ENCODE measurements at regions not wholly inside any gene's neighbourhood (a gene's known extent, or its start where the extent isn't known, plus 50 kb on each side); places are given as distances from the start of the nearest gene placed in this dataset.

DNA sequence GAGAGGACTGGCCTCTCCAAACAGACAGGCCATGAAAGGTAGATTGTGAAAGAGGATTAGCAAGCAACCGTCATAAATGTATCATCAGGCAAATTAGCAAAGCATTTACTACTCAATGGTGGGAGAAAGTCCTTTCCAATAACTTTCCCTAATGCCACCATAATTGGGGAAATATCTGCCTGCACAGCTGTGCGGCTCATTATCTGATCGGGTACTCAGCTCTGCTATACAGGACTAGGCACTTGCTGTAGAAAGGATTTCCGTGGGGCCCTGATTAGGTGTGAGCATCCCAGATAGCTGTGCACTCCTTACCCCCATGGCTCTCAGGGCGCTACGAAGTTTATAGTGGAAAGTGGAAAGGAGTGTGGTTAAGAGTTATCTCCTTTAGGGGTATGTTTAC is 309.7 kb upstream of the PLET1 start:
- DNase-seq (ENCODE audit: low spot score) (no peak), ATAC-seq (ENCODE audit: low FRiP score) (no peak)
- TF ChIP-seq, protein P1, sequence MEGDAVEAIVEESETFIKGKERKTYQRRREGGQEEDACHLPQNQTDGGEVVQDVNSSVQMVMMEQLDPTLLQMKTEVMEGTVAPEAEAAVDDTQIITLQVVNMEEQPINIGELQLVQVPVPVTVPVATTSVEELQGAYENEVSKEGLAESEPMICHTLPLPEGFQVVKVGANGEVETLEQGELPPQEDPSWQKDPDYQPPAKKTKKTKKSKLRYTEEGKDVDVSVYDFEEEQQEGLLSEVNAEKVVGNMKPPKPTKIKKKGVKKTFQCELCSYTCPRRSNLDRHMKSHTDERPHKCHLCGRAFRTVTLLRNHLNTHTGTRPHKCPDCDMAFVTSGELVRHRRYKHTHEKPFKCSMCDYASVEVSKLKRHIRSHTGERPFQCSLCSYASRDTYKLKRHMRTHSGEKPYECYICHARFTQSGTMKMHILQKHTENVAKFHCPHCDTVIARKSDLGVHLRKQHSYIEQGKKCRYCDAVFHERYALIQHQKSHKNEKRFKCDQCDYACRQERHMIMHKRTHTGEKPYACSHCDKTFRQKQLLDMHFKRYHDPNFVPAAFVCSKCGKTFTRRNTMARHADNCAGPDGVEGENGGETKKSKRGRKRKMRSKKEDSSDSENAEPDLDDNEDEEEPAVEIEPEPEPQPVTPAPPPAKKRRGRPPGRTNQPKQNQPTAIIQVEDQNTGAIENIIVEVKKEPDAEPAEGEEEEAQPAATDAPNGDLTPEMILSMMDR (IDR thresholded peaks at IDR 0.05) = no peak

DNA sequence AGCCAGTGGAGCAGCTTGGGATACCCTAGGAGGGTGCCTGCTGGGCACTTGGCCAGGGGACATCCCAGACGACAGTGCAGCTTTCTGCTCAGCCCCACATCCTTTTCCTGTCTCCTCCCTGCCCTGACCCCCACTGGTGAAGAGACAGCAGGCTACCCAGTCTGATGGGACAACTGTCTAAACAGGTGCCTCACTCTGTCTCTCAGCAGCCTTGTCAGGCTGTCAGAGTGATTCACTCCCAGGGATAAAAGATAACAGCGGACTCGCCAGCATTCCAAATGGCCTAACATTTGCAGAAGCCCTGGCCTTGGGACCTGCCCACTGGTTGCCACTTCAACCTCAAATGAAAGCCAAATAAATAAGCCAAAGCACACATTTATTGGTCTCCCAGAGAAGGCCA is 318.6 kb upstream of the PLET1 start:
- no peak for DNase-seq (ENCODE audit: low spot score)
- TF ChIP-seq, protein P1 (IDR thresholded peaks at IDR 0.05) = no peak
- no peak for ATAC-seq (ENCODE audit: low FRiP score)

DNA sequence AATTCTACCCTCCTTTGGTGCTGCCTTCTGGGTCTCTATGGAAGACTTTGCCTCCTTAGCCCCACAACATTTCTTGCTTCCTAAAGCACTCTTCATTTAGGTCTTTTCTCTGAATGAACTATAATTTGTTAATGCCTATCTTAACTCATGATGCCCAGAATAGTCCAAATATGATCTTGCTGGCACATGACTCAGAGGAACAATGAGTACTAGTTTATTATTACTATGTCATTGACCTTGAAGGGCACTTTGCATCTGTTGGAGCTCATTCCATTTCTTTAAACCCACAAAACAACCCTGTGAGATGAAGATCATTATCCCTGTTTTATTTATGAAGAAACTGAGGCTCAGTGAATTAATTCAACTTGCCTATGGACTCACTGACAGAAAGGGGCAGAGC is 320.2 kb upstream of the PLET1 start:
- TF ChIP-seq, protein P1 (IDR thresholded peaks at IDR 0.05) = no peak
- no peak for DNase-seq (ENCODE audit: low spot score)
- no peak for ATAC-seq (ENCODE audit: low FRiP score)

DNA sequence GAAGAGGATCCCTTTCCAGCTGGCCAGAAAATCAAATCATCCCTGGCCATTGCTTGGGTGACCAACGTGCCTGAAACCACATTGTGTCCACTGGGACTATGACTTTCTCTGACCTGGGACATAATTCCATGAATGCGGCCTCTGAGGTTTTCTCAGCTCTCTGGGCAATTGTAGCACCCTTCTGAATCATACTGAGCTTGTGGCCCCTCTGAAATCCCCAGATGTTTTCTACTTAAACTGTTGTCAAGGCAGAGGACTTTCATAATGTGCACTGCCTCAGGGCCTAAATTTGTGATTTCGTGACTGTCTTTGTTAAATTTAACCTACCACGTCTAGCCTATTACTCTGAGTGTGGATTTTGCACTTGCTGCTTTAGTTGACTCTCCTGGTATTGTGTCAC is 321.1 kb upstream of the PLET1 start:
- TF ChIP-seq, protein P1 (IDR thresholded peaks at IDR 0.05) = no peak
- ATAC-seq (ENCODE audit: low FRiP score) = no peak
- no peak for DNase-seq (ENCODE audit: low spot score)

DNA sequence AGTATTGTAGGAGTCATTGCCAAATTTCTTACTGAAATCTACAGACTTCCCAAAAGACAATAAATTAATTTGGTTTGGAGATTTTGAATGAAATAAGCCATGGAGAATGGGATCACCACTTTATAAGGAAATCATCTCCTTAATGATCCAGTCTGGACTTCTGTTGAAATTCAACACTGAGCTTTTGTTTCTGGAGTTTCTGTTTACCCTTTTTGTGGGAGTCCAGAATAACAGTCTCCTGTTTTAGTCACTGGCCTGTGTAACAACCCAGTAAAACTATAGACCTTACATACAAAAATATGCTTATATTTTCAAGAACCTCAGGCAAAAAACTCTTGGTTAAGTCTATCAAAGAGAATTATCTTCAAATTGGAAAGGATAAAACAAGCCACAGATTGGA is 321.7 kb upstream of the PLET1 start:
- no peak for DNase-seq (ENCODE audit: low spot score)
- TF ChIP-seq, protein P1 (IDR thresholded peaks at IDR 0.05) = no peak
- no peak for ATAC-seq (ENCODE audit: low FRiP score)

DNA sequence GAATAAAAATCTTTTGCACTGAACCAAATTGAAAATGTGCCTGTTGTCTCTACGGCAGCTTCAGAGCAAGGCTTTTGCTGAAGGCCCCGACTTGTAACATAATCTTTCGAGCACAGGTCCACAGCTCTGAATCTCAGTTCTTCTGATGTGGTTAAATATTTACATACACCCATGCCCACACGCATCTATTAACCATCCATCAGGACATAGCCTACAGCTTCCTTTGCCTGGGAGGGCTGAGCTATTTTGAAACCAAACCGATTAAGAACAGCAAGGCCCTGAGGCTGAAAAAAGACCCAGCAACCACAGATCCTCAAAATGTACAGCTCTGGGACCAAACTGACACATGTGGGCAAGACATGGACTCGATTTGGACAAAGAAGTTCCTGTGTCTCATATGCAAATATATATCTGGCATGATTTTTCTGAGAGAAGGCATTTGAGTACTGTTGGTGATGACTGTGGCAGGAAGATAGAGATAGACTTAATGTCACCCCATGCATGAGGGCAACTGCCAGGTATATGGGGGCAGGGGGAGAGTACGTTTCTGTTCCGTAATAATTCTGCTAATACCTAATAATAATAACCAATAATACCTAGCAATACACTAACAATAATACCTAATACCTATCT is 322.7 kb upstream of the PLET1 start:
- no peak for ATAC-seq (ENCODE audit: low FRiP score)
- DNase-seq (ENCODE audit: low spot score) = no peak
- TF ChIP-seq, protein P1 (IDR thresholded peaks at IDR 0.05) = no peak

DNA sequence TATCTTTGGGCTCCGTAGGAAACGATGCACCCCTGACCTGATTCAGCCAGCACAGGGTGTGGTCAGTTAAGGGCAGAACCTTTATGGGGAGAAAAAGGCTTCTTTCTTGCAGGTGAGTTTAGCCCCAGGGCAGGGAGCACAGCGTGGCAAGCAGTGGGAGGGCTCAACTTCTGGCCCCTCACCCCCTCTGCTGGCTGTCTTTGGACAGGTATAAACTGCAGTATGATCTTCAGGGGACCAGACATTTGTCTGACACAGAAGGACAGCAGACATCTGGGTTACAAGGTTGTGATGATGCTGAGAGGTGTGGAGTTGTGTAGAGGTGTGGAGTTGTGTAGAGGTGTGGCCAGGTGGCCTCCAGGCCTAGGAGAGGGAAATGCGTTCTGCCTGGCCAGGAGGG is 324.0 kb upstream of the PLET1 start:
- TF ChIP-seq, protein P1 (IDR thresholded peaks at IDR 0.05) = no peak
- ATAC-seq (ENCODE audit: low FRiP score) = no peak
- DNase-seq (ENCODE audit: low spot score) = no peak

Measured in omental fat pad (tissue), 3 donors.